ENCODE measurements at regions not wholly inside any gene's neighbourhood (a gene's known extent, or its start where the extent isn't known, plus 50 kb on each side); places are given as distances from the start of the nearest gene placed in this dataset.

- DNase-seq: no peak
- TF ChIP-seq CTCF (IDR thresholded peaks at IDR 0.05; ENCODE audit: low read depth, low read length, missing control alignments): no peak
- Histone ChIP-seq H3K4me3 (ENCODE audit: low read depth, low read length) (no peak overlapping the region), H3K36me3 (replicated peaks) (no peaks in the 10 kb centered on the region), H3K27me3 (replicated peaks) (no peaks in the 10 kb centered on the region), H3K27ac (no peak overlapping the region)
- in situ Hi-C loops (cut with HindIII; ENCODE audit: low pct_ligation_motif_present, low sequenced_read_pairs): no loop called here
These were observed 322.2 kb downstream of the TMEM121 start for GRCh38 chr14:105848570-105848969.

GRCh38 chr14:105849933-105850626 is 323.7 kb downstream of the TMEM121 start:
- Histone ChIP-seq H3K36me3 (replicated peaks) (no peaks in the 10 kb centered on the region), H3K4me3 (ENCODE audit: low read depth, low read length) (no peak overlapping the region), H3K27ac (no peak overlapping the region), H3K27me3 (replicated peaks) (no peaks in the 10 kb centered on the region)
- TF ChIP-seq CTCF (IDR thresholded peaks at IDR 0.05; ENCODE audit: low read depth, low read length, missing control alignments): no peak
- no peak for DNase-seq
- in situ Hi-C loops (cut with HindIII; ENCODE audit: low pct_ligation_motif_present, low sequenced_read_pairs): no loop called here

- H3K4me3 ChIP-seq (ENCODE audit: low read depth, low read length): no peak overlapping the region
- TF ChIP-seq CTCF (IDR thresholded peaks at IDR 0.05; ENCODE audit: low read depth, low read length, missing control alignments): no peak
- in situ Hi-C loops (cut with HindIII; ENCODE audit: low pct_ligation_motif_present, low sequenced_read_pairs): no loop called here
- no peaks in the 10 kb centered on the region for H3K36me3 ChIP-seq (replicated peaks)
- no peak for DNase-seq
- no peaks in the 10 kb centered on the region for H3K27me3 ChIP-seq (replicated peaks)
- H3K27ac ChIP-seq: no peak overlapping the region
These were observed 324.6 kb downstream of the TMEM121 start for GRCh38 chr14:105850853-105851581.

- Histone ChIP-seq H3K27ac (no peak overlapping the region), H3K27me3 (replicated peaks) (no peaks in the 10 kb centered on the region), H3K4me3 (ENCODE audit: low read depth, low read length) (no peak overlapping the region), H3K36me3 (replicated peaks) (no peaks in the 10 kb centered on the region)
- no peak for TF ChIP-seq CTCF (IDR thresholded peaks at IDR 0.05; ENCODE audit: low read depth, low read length, missing control alignments)
- in situ Hi-C loops (cut with HindIII; ENCODE audit: low pct_ligation_motif_present, low sequenced_read_pairs): no loop called here
- no peak for DNase-seq
These were observed 325.5 kb downstream of the TMEM121 start for GRCh38 chr14:105851716-105852377.

GRCh38 chr14:105852378-105853088 is 326.1 kb downstream of the TMEM121 start:
- H3K4me3 ChIP-seq (ENCODE audit: low read depth, low read length): no peak overlapping the region
- H3K36me3 ChIP-seq (replicated peaks): no peaks in the 10 kb centered on the region
- H3K27ac ChIP-seq: no peak overlapping the region
- no peaks in the 10 kb centered on the region for H3K27me3 ChIP-seq (replicated peaks)
- in situ Hi-C loops (cut with HindIII; ENCODE audit: low pct_ligation_motif_present, low sequenced_read_pairs): no loop called here
- DNase-seq: no peak
- no peak for TF ChIP-seq CTCF (IDR thresholded peaks at IDR 0.05; ENCODE audit: low read depth, low read length, missing control alignments)

All from brain microvascular endothelial cell (primary cell).